Left lung (tissue), 4 donors: ENCODE measurements at regions not wholly inside any gene's neighbourhood (a gene's known extent, or its start where the extent isn't known, plus 50 kb on each side); places are given as distances from the start of the nearest gene placed in this dataset.
A peak's percentile ranks its signal among the peaks of the same experiment; 100 is the strongest.

Experiments used
- ATAC-seq: fragments of 200-7000 bp; cut with Tn5 transposase; one replicate; pipeline ENCODE4 v1.9.1; 2020; ENCODE audit warnings: moderate library complexity
- DNase-seq, 4 donors: peaks; one replicate each; pipeline ENCODE4 v3.0.0-alpha.2; 2013 to 2020
- H3K27ac ChIP-seq, 2 donors: fragments of 200-600 bp; sonication (generic) in 1 of 2; one replicate each; pipeline versions ENCODE4 v1.5.0 to v1.8.0; 2020 to 2021
- H3K27me3 ChIP-seq, 2 donors: fragments of 200-600 bp; sonication (generic) in 1 of 2; one replicate each; pipeline versions ENCODE4 v1.5.0 to v1.8.0; 2020 to 2021
- H3K36me3 ChIP-seq, 2 donors: fragments of 200-600 bp; sonication (generic) in 1 of 2; one replicate each; pipeline versions ENCODE4 v1.5.0 to v1.8.0; 2020 to 2021
- H3K4me1 ChIP-seq, 2 donors: fragments of 200-600 bp; one replicate each; pipeline ENCODE4 v1.8.0; 2021
- H3K4me3 ChIP-seq, 2 donors: fragments of 200-600 bp; sonication (generic) in 1 of 2; one replicate each; pipeline versions ENCODE4 v1.5.0 to v1.8.0; 2020 to 2021; ENCODE audit warnings: mild to moderate bottlenecking in 1 of 2
- H3K9me3 ChIP-seq, 2 donors: fragments of 200-600 bp; sonication (generic) in 1 of 2; one replicate each; pipeline versions ENCODE4 v1.5.0 to v1.8.0; 2020 to 2021
- intact Hi-C, 2 donors: fragments of 100-400 bp; cut with DNase I; formaldehyde crosslinking; loops; one replicate each; pipeline versions ENCODE4 v1.11.2 to v1.14.2; 2022
- TF ChIP-seq, protein P1 (sequence below), 2 donors: fragments of 200-600 bp; sonication (generic) in 1 of 2; IDR thresholded peaks; one replicate each; pipeline versions ENCODE4 v1.5.0 to v1.8.0; 2021; ENCODE audit warnings: antibody characterized with exemption in 2 of 2
- donor health status: DM: no; HTN: yes; CAD: no.
- donor health status: DM: no; HTN: no; CAD: no.

DNA sequence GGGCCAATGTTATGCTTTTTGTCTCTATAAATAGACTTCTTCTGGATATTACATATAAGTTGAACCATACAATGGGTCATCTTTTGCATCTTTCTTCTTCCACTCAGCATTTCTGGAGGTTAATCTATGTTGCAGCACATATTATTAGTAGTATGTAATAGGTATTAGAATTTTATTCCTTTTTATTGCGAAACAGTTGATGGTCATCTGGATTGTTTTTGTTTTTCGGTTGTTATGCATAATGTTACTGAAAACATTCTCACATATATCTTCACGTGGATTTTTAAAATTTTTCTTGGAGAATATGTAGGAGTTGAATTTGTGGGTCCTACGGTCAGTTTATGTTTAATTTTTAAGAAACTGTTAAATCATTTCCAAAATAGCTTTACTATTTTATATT, 466.8 kb downstream of the SLCO4C1 start:
- no peaks in the 10 kb centered on the region for H3K4me1 ChIP-seq
- no peak for ATAC-seq
- intact Hi-C loops, result no loop called here
- no peak overlapping the region for H3K4me3 ChIP-seq
- H3K27me3 ChIP-seq, result no peaks in the 10 kb centered on the region
- peaks cover 0 to 20% of the 10 kb centered on the region in 2 donors for H3K9me3 ChIP-seq
- no peaks in the 10 kb centered on the region for H3K36me3 ChIP-seq
- TF ChIP-seq, protein P1, sequence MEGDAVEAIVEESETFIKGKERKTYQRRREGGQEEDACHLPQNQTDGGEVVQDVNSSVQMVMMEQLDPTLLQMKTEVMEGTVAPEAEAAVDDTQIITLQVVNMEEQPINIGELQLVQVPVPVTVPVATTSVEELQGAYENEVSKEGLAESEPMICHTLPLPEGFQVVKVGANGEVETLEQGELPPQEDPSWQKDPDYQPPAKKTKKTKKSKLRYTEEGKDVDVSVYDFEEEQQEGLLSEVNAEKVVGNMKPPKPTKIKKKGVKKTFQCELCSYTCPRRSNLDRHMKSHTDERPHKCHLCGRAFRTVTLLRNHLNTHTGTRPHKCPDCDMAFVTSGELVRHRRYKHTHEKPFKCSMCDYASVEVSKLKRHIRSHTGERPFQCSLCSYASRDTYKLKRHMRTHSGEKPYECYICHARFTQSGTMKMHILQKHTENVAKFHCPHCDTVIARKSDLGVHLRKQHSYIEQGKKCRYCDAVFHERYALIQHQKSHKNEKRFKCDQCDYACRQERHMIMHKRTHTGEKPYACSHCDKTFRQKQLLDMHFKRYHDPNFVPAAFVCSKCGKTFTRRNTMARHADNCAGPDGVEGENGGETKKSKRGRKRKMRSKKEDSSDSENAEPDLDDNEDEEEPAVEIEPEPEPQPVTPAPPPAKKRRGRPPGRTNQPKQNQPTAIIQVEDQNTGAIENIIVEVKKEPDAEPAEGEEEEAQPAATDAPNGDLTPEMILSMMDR (IDR thresholded peaks at IDR 0.05), result no peak
- DNase-seq, result no peak
- no peak overlapping the region for H3K27ac ChIP-seq

DNA sequence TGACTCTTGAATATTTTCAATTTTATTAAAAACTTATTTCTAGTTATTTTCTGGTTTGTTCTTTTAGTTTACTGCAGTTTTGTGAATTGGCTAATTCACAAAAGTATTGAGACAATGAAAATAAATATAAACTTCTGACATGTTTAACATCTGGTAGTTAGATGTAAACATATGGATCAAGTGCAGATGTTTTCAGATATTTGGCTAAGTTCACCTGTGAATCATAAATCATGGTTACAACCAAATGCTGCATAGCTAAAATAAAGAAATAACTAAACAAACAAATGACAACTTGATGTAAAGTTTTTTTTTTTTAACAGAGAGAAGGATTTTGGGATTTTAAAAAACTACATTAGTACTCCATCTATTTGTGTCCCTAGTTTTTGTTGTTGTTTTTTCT, 484.6 kb downstream of the SLCO4C1 start:
- Histone ChIP-seq H3K27ac (no peak overlapping the region), H3K4me1 (no peaks in the 10 kb centered on the region), H3K9me3 (no peaks in the 10 kb centered on the region), H3K4me3 (no peak overlapping the region), H3K36me3 (no peaks in the 10 kb centered on the region), H3K27me3 (no peaks in the 10 kb centered on the region)
- DNase-seq (no peak), ATAC-seq (no peak)
- TF ChIP-seq, protein P1 (IDR thresholded peaks at IDR 0.05), result no peak
- intact Hi-C loops, result no loop called here

DNA sequence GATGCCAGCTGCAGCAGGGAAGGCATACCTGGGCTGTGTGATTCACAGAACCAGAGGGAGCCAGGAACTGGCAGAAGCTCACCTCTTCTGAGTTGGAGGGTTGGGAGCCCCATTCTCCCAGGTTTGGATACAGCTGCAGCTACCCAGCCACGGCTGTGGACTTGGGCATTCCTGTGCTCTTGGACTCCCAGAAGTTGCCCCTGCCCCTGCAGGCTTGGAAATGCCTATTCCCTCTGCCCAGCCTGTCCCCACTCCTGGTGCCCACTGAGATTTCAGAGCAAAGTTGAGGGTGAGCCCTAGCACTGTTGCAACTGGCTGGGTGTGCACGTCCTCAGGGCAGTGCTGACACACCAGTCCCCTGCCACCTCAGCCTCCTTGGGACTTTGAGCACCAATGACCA, 489.7 kb downstream of the SLCO4C1 start:
- TF ChIP-seq, protein P1 (IDR thresholded peaks at IDR 0.05), result no peak
- Histone ChIP-seq H3K27me3 (no peaks in the 10 kb centered on the region), H3K4me3 (no peak overlapping the region), H3K4me1 (no peaks in the 10 kb centered on the region), H3K27ac (no peak overlapping the region), H3K9me3 (no peaks in the 10 kb centered on the region), H3K36me3 (no peaks in the 10 kb centered on the region)
- ATAC-seq, result no peak
- DNase-seq, result peak in 1 of 4 donors; percentile 35
- intact Hi-C loops, result no loop called here

DNA sequence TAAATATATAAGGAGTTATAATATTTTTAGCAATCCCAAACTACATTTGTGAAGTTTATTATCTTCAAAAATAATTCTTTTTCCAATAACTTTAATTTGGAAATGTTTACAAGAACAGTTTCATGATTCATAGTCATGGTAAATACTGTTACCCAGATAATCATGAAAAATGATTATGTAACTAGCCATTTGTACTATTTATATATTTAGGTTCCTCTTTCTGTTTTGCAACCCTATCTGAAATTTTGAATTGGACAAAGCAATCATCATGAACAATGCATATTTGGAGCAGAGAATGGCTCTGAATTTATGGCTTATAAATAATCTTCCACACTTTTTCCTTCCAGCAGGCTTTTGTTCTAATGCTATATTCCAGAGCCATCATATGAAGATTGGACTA, 499.7 kb downstream of the SLCO4C1 start:
- Histone ChIP-seq H3K4me3 (no peak overlapping the region), H3K27ac (no peak overlapping the region), H3K9me3 (no peaks in the 10 kb centered on the region), H3K4me1 (no peaks in the 10 kb centered on the region), H3K36me3 (no peaks in the 10 kb centered on the region), H3K27me3 (no peaks in the 10 kb centered on the region)
- intact Hi-C loops, result no loop called here
- TF ChIP-seq, protein P1 (IDR thresholded peaks at IDR 0.05), result no peak
- ATAC-seq (no peak), DNase-seq (no peak)

DNA sequence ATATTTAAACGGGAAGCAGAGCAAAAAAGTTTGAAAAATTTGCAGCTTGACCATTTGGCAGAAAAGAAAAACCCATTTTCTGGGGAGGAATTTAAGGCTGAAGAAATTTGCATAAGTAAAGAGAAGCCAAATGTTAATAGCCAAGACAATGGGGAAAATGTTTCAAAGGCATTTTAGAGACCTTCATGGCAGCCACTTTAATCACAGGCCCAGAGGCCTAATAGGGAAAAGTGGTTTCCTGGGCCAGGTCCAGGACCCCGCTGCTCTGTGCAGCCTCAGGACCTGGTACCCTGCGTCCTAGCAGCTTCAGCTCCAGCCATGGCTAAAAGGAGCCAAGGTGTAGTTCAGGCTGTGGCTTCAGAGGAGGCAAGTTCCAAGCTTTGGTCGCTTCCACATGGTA, 507.3 kb downstream of the SLCO4C1 start:
- H3K9me3 ChIP-seq, result no peaks in the 10 kb centered on the region
- no peak for ATAC-seq

More for the DNA sequence above, 507.3 kb downstream of the SLCO4C1 start:
- Histone ChIP-seq H3K27me3 (no peaks in the 10 kb centered on the region), H3K4me1 (no peaks in the 10 kb centered on the region), H3K36me3 (no peaks in the 10 kb centered on the region), H3K27ac (no peak overlapping the region), H3K4me3 (no peak overlapping the region)
- intact Hi-C loops, result no loop called here
- TF ChIP-seq, protein P1 (IDR thresholded peaks at IDR 0.05), result no peak
- DNase-seq, result no peak
